22Rv1 (cell line): ENCODE measurements at regions not wholly inside any gene's neighbourhood (a gene's known extent, or its start where the extent isn't known, plus 50 kb on each side); places are given as distances from the start of the nearest gene placed in this dataset.

ENCODE experiments used
- ZFX ChIP-seq: fragments of 450-650 bp; IDR thresholded peaks from 2 replicates; pipeline ENCODE4 v1.6.1; 2017; ENCODE audit warnings: antibody characterized with exemption, borderline replicate concordance
- TF ChIP-seq, protein P1 (sequence below): fragments of 450-650 bp; IDR thresholded peaks from 2 replicates; pipeline ENCODE4 v1.5.1; 2017; ENCODE audit warnings: mild to moderate bottlenecking

DNA sequence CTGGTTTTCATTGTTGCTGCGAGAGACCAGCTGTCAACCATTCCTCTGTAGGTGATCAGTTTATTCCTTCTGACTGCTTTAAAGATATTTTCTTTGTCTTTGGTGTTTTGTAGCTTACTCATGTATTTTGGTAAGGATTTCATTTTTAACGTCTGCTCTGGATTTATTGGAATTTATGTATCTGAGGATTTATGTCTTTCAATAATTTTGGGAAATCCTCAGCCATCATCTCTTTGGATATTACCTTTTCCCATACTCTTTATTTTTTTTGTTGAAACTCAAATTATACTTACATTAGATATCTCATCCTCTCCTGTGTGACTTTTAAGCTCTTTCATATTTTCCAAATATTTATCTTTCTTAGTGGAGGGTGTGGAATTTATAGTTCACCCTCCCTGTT, 62.7 kb upstream of the COL8A1 start:
- TF ChIP-seq, protein P1, sequence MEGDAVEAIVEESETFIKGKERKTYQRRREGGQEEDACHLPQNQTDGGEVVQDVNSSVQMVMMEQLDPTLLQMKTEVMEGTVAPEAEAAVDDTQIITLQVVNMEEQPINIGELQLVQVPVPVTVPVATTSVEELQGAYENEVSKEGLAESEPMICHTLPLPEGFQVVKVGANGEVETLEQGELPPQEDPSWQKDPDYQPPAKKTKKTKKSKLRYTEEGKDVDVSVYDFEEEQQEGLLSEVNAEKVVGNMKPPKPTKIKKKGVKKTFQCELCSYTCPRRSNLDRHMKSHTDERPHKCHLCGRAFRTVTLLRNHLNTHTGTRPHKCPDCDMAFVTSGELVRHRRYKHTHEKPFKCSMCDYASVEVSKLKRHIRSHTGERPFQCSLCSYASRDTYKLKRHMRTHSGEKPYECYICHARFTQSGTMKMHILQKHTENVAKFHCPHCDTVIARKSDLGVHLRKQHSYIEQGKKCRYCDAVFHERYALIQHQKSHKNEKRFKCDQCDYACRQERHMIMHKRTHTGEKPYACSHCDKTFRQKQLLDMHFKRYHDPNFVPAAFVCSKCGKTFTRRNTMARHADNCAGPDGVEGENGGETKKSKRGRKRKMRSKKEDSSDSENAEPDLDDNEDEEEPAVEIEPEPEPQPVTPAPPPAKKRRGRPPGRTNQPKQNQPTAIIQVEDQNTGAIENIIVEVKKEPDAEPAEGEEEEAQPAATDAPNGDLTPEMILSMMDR: no peak
- TF ChIP-seq ZFX: no peak
